HCT116 (cell line): ENCODE measurements at regions not wholly inside any gene's neighbourhood (a gene's known extent, or its start where the extent isn't known, plus 50 kb on each side); places are given as distances from the start of the nearest gene placed in this dataset.

Source experiments
- EGR1 ChIP-seq: IDR thresholded peaks from 2 replicates; pipeline ENCODE4 v1.6.1; 2012; ENCODE audit warnings: low read depth
- ELF1 ChIP-seq: IDR thresholded peaks from 2 replicates; pipeline ENCODE4 v1.6.1; 2012; ENCODE audit warnings: low read depth, borderline replicate concordance
- POLR2A ChIP-seq: IDR thresholded peaks from 2 replicates; pipeline ENCODE4 v1.7.0; 2011; ENCODE audit warnings: borderline replicate concordance; ENCODE audit not compliant: insufficient read depth, insufficient read length; ENCODE audit errors: extremely low read depth
- TF ChIP-seq, protein P1 (sequence below): IDR thresholded peaks from 2 replicates; pipeline ENCODE4 v1.6.1; 2012
- TF ChIP-seq, protein P2 (sequence below), 3 experiments: fragments of 200-600 bp in 1 of 3; sonication (generic) in 1 of 3; IDR thresholded peaks in 2 of 3; conservative IDR thresholded peaks in 1 of 3; 2 replicates each; pipeline ENCODE4 v1.5.1; 2012 to 2017; ENCODE audit warnings: low read depth in 2 of 3, low read length in 2 of 3, antibody characterized with exemption in 1 of 3, borderline replicate concordance in 1 of 3, control low read depth in 1 of 3, mild to moderate bottlenecking in 1 of 3, mixed read lengths in 1 of 3, mixed run types in 1 of 3, moderate library complexity in 1 of 3; ENCODE audit not compliant: insufficient read depth in 1 of 3

DNA sequence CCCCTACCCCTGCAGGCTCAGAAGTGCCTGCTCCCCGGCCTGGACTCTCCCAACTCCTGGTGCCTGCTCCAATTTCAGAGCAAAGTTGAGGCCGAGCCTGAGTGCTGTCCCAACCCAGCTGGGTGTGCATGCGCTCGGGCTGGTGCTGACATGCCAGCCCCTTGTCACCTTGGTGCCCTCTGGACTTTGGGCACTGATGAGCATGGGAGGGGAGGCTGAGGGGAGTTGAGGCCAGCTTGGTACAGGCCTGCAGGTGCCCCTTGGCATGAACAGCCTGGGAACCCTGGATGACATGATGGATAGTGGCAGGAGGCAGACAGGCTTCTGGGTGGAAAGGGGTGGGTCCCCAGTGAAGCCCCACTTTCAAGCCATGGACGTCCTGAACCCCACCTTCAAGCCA is 366.1 kb upstream of the NEGR1 start:
- TF ChIP-seq, protein P1, sequence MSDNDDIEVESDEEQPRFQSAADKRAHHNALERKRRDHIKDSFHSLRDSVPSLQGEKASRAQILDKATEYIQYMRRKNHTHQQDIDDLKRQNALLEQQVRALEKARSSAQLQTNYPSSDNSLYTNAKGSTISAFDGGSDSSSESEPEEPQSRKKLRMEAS = no peak
- TF ChIP-seq POLR2A (no peak), ELF1 (no peak), EGR1 (no peak)
- TF ChIP-seq, protein P2, sequence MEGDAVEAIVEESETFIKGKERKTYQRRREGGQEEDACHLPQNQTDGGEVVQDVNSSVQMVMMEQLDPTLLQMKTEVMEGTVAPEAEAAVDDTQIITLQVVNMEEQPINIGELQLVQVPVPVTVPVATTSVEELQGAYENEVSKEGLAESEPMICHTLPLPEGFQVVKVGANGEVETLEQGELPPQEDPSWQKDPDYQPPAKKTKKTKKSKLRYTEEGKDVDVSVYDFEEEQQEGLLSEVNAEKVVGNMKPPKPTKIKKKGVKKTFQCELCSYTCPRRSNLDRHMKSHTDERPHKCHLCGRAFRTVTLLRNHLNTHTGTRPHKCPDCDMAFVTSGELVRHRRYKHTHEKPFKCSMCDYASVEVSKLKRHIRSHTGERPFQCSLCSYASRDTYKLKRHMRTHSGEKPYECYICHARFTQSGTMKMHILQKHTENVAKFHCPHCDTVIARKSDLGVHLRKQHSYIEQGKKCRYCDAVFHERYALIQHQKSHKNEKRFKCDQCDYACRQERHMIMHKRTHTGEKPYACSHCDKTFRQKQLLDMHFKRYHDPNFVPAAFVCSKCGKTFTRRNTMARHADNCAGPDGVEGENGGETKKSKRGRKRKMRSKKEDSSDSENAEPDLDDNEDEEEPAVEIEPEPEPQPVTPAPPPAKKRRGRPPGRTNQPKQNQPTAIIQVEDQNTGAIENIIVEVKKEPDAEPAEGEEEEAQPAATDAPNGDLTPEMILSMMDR (IDR thresholded peaks at IDR 0.05 in 2 of 3, conservative IDR thresholded peaks at IDR 0.05 in 1 of 3; ENCODE audit: borderline replicate concordance in 1 of 3, insufficient read depth in 1 of 3, low read depth in 2 of 3, low read length in 2 of 3) = no peak
